GM19324 (cell line): ENCODE measurements at regions not wholly inside any gene's neighbourhood (a gene's known extent, or its start where the extent isn't known, plus 50 kb on each side); places are given as distances from the start of the nearest gene placed in this dataset.
"Not testable (repeated sequence)": the region's sequence is repeated elsewhere in the genome, so short reads cannot be mapped to it uniquely, and the experiment has no call there.

Experiments
- ATAC-seq: cut with Tn5 transposase; IDR thresholded peaks from one replicate; pipeline ENCODE4 v1.9.1; 2021; ENCODE audit warnings: mild to moderate bottlenecking, moderate library complexity; ENCODE audit not compliant: unreplicated experiment, low FRiP score

DNA sequence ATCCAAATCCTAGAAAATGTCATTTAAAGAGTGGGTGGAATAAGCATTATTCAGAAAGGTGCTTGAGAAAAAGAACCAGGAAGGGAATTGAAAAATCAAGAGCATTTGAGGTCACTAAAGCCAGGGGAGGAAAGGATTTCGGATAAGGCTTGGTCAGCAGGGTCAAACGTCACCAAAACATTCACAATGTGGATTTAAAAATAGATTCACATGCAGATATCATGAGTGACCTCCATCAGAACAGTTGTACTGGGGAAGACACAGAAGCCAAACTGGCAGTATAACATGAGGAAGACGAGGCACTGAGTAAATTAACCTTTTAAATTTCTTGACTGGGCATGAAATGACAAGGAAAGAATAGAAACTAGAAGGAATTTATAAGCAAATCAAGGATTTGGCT, 175.1 kb upstream of the CCDC196 start:
- no peak for ATAC-seq

DNA sequence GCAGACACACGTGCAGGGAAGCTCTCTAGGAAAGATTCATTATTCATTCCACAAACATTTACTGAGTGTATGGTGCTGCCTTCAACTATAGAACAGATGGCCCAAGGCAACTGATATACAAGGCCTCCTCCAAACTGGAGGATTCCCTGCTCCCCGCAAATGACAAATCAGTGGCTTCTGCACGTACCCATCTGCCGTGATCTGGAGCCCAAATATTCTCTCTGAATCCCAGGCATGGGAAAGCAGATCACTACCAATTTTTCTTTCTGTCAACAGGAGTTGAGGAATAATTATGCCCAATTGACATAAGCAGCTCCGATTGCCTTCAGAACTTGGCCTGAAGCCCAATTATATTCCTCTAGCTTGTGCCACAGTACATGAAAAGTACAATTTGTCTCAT, 174.2 kb upstream of the CCDC196 start:
- no peak for ATAC-seq

DNA sequence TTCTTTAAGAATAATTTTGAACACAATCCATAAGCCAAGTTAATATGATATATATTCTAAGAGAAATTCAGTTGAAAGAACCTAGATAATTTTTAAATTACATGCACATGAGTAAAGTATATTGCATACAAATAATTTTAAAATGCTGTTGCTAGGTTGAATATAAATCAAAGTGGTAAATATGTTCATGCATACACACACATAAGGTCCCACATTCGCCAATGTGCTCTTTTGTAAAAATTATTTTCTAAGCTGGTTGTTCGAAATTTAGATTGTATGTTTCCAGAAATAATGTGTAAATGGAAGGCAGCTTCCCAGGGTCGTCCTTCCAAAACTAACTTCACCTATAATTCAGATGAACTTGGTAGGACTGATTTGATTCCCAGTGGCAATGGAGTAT, 173.7 kb upstream of the CCDC196 start:
- no peak for ATAC-seq

DNA sequence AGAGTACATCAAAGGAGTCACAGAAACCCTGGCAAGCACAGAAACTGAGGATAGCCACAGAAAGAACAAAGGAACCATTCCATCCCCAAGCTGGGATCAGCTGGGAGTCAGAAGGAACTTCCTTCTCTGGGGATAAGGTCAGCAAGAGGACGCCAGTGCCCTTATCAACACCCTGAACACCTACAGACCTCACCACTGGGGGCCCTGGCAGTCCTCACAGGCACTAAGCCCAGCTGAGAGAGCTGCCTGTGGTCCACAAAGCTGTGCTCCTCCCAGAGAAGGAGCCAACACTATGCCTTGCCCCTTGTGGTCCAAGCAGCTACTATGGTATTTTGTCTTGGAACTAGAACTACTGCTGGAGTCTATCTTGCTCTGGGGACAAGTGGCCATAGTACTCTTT, 171.1 kb upstream of the CCDC196 start:
- ATAC-seq = no peak

DNA sequence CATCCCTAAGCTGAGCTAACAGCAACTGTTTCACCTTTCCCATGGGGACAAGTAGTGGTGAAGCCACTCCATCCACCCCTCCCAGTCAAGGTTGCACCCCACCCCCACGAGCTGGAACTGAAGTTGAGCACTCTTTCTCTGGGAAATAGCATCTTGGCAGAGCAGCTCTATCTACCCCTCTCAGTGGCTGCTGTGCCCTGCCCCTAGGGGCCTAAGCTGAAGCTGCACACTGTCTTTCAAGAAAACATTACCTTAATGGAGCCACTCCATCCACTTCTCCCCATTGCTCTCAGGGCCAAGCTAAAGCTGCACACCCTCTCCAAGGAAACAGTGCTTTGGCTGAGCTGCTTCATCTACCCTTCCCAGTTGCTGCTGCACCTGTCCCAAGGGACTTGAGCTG, 170.6 kb upstream of the CCDC196 start:
- no peak for ATAC-seq

DNA sequence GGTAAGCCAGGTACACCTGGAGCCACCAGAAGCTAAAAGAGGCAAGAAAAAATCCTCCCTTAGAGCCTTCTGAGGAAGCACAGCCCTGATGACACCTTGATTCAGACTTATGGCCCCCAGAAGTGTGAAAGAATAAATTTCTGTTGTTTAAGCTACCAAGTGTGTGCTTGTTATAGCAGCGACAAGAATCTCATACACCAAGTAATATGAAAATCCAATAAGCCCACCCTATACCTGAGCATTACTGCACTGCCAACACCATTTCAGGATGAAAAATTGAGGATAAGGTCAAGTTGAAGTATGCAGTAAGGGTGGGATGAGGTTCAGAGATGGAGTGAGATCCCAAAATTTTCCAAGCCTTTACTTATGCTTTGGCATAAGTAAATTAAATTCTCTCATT, 163.6 kb upstream of the CCDC196 start:
- ATAC-seq = no peak

DNA sequence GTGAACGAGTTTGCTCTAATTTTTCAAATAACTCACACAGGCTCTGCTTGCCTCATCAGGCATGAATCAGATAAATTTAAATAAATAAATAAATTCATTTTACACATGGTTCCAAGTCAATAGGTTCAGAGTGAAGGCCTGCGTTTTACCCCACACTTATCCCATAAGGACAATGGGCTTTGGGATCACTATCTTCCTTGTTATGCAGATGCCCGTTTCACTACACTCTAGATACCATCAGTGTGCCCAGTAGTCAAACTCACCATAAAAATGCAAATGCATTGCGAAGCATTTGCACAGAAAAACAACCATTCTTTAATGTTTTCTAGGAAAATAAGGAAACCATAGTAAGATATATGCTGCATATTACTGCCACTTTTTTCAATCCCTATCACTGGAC, 155.9 kb upstream of the CCDC196 start:
- no peak for ATAC-seq

DNA sequence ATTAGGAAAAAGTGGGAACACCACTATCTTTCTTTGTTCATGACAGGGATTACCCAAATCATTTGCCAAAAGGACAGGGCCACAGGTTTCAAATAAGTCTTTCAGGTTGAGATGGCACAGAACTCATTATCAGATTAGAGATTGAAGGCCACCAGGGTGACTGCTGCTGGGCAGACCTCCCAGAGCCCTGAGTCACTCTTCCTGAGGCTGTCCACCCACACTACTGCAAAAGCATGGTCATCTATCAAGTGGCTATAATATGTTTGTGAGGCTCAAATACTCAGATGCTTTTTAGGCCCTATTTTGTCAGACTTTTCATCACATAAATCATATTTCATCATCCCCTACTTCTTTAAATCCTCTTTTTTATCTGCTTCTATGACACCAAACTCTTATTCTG, 155.3 kb upstream of the CCDC196 start:
- ATAC-seq = no peak

DNA sequence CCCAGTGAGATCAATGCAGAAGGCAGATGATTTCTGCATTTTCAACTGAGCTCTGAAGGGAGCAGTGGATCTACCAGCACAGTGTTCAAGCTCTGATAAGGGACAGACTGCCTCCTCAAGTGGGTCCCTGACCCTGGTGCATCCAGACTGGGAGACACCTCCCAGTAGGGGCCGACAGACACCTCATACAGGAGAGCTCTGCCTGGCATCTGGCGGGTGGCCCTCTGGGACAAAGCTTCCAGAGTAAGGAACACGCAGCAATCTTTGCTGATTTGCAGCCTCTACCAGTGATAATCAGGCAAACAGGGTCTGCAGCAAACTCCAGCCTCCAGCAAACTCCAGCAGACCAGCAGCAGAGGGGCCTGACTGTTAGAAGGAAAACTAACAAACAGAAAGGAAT, 152.9 kb upstream of the CCDC196 start:
- not testable (repeated sequence) for ATAC-seq

DNA sequence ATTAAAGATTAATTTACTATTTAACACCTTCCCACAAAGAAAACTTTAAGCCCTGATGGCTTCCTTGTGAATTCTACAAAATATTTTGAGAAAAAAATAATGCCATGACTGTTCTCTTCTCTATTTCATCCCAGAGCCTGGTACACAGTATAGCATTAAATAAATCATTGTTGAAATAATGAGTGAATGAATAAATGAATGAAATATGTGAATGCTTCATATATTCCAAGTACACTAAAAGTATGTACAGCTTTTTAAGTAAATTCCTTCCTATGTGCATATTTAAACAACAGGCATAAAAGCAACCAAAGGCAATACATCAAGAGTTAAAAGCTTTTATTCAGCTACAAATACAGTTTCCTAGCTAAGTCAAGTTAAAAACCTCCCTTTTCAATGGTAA, 144.9 kb upstream of the CCDC196 start:
- ATAC-seq = no peak

DNA sequence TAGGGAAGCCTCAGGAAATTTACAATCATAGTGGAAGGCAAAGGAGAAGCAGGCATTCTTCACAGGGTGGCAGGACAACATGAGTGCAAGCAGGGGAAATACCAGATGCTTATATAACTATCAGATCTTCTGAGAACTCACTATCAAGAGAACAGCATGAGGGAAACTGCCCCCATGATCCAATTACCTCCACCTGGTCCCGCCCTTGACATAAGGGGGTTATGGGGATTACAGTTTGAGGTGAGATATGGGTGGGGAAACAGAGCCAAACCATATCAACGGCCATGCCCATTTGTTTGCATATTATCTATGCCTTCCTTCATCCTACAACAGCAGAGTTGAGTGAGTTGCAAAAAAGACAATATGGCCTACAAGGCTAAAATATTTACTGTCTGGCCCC, 140.2 kb upstream of the CCDC196 start:
- ATAC-seq = no peak

DNA sequence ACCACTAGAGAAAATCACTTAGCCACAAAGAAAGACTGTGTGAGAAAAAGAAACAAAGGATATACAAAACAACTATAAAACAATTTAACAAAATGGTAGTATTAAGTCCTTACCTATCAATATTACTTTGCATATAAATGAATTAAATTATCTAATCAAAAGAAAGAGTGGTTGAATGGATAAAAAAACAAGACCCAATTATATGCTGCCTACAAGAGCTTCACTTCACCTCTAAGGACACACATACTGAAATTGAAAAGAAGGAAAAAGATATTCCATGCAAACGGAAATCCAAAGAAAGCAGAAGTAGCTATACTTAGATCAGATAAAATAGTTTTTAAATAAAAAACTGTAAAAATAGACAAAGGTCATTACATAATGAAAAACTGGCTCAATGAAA, 134.9 kb upstream of the CCDC196 start:
- ATAC-seq = no peak

DNA sequence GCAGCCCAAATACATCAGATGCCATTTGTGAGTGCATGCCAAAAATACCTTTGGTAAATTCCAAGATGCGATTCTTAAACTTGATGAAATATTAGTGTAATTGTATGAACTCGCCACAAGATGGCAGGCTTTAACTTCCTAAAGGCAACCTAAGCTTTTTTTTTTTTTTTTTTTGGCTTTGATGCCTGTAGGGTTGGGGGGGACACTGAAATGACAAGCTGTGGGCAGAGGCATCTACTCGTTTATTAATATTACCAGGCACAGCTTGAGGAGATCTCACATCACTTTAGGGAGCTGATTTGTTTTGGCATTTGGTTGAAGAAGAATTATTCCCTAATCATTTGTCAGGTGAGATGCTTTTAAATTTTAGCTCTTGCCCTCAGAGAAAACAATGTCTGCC, 126.7 kb upstream of the CCDC196 start:
- no peak for ATAC-seq

DNA sequence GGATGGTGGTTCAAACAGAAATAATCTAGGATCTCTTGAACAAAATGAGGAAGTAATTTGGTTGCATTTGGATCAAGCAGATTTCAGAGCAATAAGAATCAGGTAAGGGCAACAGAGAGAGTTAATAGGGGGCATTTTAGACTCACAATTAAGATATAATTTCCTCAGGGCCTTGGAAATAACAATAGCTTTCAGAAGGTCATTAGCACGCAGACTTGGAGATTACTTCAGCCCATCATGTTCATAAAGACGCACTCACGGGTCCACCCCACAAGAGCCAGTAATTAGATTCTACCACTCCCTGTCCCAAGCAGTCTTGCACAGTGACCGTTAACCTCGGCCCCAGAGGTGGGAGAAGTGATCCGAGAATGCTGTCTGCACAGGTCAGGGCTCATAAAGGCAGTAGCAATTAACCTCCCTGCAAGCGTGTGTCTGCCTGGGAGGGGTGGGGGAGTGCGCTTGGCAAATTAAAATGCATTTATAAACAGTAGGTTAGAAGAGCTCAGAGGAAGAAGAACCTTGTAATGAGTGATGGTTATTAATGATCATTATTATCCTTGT, 125.7 kb upstream of the CCDC196 start:
- no peak for ATAC-seq

DNA sequence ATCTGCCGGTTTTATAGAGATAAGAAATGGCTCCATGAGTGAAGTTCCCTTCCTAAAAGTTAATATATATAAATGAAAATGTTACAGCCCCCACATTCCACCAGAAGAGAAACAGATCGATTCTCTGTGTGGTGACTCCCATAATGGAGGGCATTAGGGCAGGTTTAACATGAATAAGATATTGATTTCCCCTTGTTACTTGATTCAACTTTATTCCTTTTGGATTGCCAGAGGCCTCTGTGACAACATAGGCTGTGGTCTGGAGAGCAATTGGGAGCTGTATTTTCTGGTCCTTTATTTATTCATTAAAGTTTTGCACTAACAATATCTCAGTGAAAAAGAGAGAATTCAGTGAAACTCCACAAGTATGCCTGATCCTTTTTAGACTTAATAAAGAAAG, 125.2 kb upstream of the CCDC196 start:
- no peak for ATAC-seq

DNA sequence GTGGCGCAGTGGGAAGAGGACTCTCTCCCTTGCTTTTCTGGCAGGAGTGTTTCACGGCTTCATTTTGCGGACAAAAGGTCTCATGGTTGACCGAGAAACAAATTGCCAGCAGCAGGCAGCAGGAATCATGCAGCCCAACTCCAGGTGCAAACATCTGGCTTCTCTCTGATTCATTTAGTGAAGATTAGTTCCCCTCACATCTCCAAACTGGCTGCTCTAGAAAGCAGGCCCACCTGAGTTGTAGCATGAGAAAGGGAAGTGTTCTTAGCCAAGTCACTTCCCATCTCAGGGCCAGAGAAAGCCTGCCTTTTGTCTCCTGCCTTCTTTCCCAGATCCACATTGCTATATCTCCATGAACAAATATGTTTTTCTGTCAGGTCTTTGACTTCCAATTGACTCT, 120.8 kb upstream of the CCDC196 start:
- no peak for ATAC-seq

DNA sequence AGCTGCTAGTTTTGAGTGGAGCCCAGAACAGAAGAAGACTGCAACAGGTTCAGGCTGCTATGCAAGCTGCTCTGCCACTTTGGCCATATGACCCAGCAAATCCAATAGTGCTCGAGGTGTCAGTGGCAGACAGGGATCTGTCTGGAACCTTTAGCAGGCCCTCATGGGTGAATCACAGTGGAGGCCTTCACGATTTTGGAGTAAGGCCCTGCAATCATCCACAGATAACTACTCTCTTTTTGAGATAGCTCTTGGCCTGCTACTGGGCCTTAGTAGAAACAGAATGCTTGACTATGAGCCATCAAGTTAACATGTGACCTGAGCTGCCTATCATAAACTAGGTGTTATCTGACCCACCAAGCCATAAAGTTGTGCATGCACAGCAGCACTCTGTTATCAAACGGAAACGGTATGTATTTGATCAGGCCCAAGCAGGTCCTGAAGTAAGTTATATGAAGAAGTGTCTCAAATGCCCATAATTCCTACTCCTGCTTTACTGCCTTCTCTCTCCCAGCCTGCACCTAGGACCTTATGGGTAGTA, 116.9 kb upstream of the CCDC196 start:
- no peak for ATAC-seq

DNA sequence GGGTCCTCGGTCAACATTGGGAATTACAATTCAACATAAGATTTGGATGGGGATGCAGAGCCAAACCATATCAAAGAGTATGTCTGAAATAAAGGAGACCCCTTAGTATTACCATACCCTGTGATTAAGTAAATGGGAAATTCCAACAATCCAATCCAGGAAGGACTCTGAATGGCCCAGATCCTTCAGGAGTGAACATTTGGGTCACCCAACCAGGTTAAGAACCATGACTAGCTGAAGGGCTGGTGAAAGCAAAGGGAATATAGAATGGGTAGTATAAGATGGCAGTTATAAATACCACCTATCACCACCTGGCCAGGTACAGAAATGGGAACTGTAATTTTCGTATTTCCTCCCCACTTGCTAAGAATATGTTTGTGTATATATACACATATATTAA, 114.4 kb upstream of the CCDC196 start:
- no peak for ATAC-seq

DNA sequence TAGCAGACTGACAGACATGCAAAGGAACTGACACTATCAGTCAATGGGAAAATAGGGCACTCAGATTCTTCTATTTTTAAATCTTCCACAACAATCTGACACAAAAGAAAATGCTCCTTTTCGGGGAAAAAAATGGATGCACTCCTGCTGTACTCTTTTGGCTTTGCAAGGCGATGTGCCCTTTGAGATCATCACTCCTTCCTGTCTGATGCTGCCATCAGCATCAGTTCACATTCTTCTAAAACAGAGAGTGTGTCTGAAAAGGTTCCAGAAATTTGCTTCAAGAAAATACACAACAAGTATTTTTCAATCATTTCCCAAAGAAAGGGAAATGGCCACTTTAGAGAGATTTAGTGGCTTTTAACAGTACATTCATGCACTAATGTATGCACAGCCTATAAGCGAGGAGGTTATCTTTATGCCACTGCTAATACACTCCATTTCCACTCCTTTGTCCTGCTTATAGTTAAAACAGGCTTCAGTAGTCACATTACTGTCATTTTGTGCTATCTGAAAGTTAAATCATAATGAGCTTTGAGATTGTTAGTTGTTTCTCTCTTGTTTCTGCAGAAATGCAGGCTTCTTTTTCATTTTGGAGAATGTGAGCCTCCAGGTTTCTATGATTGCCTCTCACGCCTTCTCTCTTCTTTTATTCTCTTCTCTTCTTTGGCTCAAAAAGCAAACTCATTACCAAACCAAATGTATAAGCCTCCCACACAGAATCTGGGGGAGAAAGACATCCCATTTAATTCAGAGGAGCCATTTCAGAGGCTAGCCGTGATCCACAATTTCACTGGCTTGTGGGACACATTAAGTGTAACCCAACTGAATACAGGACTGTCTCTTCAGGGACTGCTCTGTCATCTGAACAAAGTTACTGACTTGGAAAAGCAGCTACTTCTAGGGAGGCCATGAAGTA, 110.9 kb upstream of the CCDC196 start:
- ATAC-seq = no peak

DNA sequence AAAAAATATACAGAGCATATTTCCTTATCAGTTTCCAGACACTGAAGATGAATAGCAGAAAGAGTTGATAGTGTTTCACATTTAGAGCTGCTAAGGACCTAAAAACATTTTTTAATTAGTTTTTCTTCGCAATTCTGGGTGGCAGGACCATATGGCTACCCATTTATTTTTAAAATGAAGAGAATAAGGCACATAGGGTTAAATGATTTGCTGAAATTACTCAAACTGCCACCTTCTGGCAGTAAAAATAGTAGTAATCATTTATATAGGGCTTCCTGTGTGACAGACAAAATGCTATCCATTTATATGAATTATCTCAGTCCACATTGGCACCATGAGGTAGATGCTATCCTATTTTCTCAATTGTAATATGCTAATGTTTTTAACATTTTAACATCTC, 108.6 kb upstream of the CCDC196 start:
- no peak for ATAC-seq

DNA sequence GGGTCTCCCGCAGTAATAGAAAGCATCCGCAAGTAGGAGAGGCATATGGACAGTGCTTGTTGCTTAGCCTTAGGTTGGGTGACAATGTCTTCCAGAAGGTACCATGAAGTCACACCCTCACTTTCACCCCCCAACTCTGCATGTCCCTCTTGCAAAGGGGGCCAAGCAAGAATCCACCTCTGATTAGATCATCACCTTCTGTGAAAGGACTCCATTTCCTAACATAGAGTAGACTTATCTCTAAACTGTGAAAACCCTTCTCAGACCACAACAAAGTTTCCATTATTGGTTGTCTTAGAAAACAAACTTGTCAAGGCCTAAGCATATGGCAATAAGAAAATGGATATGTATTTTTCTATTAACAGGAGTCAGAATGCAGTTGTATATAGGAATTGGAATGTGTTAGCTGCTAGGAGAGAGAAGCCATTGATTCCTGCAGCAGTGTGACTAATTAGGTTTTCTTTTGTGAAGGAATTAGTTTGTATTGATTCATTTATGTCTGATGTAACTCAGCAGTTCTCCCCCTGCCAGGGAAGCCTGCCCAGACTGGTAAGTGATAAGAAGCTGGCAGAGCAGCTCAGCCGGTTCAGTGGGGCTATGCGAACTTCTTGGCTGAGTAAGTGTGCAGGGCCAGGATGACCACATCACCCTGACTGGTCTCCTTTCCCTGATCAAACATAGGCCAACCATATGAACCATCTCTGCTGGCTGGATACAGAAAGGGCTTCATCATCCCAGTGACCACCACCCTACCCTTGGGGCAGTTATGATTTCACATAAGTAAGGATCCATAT, 107.3 kb upstream of the CCDC196 start:
- no peak for ATAC-seq
